Midbrain (tissue), 1 donor: ENCODE measurements at regions not wholly inside any gene's neighbourhood (a gene's known extent, or its start where the extent isn't known, plus 50 kb on each side); places are given as distances from the start of the nearest gene placed in this dataset.
"Not testable (repeated sequence)": the region's sequence is repeated elsewhere in the genome, so short reads cannot be mapped to it uniquely, and the experiment has no call there.

Experiments used
- DNase-seq: peaks from one replicate; lab custom pipeline; 2025; lab: John Stamatoyannopoulos, UW

DNA sequence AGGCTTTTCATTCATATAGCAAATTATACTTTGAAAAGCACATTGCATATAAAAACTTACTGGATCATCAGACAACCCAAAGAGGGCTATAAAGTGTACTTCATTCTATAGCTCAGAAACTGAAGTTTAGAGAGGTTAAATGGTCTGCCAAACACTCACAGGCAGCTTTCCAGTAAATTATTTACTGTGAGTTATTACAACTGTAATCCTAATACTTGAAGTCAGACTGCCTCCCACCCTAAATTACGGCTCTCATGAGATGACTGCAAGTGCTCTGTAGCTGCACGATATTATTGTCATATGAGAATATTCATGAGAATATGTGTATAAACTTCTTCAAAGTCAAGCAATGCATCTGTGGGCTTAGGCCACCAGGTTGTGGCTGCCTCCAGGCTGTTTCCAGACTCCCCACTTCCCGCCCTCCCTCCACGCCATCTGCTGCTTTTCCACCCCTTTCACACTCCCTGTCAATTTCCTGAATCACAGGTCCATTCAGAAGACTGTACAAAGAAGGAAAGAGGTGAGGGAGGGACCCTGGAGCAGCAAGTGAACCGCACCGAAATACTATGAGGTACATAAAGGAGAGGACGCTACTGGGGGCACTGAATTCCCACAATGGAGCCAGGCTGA, 111.1 kb upstream of the SPOPL start:
- DNase-seq = no peak

DNA sequence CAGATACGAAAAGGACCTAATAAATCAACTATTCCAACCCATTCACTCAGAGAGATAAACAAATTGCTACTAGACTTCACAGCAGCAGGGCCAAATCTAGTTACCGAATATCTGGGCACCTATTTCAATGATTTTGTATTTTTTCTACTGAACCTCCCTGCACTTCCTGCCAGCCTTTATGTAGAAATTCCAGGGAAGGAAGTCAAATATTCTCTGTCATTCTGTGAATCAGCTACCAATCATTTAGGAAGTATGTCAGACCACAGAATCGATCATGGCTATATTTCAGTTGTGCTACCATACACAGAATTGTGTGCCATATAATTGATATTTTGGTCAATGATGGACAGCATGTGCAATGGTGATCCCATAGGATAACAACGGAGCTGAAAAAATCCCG, 109.6 kb upstream of the SPOPL start:
- no peak for DNase-seq

DNA sequence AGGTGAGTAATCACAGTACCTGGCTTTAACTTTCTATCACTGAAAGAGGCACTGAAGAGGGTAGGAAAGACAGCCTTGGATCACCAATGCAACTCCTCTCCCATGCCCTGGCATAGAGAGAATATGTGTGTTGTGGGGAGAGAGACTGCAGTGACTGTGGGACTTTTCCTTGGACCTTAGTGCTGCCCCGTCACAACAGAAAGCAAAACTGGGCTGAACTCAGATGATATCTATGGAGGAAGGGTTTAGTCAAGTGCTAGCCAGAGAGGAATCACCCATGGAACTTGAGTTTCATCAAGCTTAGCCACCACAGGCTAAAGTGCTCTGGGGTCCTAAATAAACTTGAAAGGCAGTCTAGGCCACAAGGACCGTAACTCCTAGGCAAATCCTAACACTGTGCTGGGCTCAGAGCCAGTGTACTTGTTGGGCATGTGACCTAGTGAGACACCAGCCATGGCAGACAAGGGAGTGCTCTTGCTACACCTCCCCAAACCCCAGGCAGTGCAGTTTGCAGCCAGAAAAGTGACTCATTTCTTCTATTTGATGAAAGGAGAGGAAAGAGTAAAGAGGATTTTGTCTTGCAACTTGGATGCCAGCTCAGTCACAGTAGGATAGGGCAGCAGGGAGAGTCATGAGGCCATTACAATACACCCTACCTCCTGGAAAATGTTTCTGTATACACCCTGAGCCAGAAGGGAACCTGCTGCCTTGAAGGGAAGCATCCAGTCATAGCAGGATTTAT, 105.8 kb upstream of the SPOPL start:
- DNase-seq = no peak

DNA sequence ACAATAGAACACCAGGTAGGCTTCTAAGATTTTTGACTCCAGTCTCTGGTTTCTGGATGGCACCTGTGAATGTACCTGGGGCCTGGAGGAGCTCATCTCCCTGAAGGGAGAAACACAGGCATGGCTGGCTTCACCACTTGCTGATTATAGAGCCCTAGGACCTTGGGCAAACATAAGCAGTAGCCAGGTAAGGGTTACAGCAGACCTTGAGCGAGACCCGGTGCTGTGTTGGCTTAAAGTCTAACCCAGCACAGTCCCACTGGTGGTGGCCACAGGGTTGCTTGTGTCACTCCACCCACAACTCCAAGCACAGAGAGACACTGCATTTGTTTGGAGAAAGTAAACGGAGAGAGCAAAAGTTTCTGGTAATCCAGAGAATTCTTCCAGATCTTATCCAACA, 104.7 kb upstream of the SPOPL start:
- no peak for DNase-seq

DNA sequence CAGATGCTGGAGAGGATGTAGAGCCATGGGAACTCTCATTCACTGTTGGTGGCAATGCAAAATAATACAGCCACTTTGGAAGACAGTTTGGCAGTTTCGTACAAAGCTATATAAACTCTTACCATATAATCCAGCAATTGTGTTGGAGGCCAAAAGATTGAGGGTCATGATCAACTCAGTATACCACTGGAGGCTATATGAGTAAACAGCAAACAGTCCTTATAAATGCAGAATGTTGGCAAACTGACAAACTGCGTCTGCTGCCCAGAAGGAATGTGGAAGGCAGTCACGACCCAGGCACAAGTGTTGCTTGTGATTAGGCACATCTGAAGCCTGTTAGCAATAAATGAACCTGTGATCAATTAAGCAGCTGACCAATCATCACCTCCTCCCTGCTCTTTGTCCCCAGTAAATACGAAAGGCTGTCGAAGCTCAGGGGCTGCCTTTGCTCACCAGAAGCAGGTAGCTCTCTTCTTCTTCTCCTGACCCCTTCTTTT, 98.1 kb upstream of the SPOPL start:
- no peak for DNase-seq

DNA sequence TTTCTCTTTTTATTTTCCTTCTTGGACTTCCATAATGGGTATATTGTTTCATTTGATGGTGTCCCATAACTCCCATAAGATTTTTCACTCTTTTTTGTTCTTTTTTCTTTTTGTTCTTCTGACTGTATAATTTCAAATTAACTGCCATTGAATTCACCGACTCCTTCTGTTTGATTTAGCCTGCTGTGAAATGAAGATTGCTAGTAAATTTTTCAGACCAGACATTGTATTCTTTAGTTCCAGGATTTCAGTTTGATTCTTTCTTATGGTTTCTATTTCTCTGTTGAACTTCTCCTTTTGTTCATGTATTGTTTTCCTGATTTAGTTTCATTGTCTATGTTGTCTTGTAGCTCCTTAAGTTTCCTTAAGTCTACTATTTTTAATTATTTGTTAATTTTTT, 87.6 kb upstream of the SPOPL start:
- DNase-seq = no peak

DNA sequence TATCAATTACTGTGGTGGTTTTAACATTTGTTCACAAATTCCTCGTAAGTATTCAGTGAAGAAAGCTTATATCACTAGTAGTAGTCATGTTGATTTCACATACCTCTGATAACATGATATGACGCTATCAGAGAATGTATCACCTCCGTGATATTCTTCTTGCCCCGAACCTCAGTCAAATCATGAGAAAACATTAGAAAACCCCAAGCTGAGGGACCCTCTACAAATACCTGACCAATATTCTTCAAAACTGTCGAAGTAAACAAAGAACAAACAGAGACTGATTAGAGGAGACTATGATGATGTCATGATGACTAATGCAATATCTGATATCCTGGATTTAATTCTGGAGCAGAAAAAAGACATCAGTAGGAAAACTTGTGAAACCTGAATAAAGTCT, 85.6 kb upstream of the SPOPL start:
- no peak for DNase-seq

DNA sequence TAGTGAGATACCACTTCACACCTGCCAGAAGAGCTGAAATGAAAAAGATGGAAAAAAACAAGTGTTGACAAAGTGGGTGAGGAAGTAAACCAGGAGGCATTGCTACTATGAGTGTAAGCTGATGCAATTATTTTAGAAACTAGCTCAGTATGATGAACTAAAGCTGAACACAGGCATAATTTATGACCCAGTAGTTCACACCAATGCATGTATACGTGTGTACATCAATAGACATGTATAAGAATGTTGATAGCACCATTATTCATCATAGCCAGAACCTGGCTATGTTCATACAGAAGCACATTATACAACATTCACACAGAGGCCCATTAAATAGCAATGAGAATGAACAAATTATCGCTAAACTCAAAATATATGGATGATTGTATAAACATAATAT, 83.1 kb upstream of the SPOPL start:
- no peak for DNase-seq

DNA sequence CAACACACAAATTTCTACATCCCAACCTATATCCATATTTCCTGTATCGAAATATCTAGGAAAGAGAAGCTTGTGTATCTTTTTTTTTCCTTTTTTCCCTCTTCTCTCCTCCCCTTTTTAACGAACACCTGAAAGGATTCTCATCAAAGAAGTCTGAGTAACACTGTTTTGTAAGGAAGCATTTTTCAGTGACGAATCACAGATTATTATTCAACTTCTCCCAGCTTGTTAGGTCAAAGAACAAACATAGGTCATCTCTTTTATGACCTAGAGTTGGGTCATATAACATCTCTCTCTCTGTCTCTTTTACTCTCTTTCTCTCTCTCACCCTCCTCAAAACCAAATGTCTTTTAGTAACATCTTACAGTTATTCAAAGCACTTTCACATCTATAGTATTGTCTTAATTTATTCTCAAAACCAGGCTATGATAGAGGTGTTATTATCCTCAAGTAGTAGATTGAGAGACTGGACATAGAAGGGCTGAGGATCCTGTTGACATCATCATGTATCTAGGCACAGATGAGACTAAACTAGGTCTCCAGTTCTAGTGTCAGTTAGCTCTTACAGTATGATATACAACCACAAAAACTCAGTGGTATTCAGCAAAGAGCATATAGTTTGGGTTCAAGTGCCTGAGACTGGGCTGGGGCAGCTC, 80.1 kb upstream of the SPOPL start:
- DNase-seq = no peak

DNA sequence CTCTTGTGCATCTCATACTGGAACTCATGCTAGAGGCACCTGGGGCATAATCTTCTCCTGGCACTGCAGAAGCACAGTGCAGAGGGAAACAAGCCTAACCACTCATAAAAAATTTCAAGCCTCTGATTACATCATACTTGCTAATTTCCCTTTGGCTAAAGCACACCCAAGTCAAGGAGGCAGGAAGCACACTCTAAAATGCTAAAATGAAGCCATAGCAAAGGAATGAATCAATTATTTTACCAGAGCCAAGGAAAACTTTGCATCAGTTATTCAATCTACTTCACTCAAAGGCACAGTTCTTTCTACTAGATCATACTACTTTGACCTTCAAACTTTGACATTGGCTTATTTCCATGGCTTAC, 79.6 kb upstream of the SPOPL start:
- DNase-seq = no peak

DNA sequence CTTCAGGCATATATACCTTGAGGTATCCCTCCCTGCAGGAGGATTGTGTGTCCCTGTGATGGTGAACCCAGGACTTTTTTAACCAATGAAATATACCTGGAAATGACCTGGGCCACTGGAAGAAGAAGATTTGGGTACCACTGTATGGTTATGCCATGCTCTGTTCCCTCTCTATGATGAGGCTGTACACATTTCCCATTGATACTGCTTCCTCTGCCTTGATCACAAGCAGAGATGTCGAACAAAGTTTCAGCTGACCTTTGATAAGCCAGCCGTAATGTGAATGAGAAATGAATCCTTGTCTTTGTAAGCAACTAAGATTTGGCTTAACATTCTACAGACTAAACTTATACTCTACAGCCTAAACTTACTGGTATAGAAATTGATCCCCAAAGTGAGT, 78.4 kb upstream of the SPOPL start:
- DNase-seq = no peak

DNA sequence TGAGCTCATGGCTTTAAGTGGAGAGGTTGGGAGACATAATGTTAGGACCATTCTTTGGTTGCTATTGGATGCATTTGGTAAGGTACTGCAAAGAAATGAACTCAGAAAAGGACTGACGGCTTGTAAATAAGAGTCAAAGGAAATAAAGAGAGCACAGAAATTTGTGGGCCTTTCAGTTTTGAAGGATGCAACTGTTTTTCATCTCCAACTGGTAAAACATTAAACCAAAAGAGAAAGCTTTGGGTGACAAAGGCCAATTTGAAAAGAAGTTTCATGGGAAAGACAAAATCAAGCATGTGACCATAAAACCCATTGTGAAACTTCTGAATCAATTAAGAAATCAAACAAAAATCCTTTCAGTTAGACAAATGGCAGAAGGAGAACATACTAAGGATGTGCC, 77.8 kb upstream of the SPOPL start:
- DNase-seq = no peak

DNA sequence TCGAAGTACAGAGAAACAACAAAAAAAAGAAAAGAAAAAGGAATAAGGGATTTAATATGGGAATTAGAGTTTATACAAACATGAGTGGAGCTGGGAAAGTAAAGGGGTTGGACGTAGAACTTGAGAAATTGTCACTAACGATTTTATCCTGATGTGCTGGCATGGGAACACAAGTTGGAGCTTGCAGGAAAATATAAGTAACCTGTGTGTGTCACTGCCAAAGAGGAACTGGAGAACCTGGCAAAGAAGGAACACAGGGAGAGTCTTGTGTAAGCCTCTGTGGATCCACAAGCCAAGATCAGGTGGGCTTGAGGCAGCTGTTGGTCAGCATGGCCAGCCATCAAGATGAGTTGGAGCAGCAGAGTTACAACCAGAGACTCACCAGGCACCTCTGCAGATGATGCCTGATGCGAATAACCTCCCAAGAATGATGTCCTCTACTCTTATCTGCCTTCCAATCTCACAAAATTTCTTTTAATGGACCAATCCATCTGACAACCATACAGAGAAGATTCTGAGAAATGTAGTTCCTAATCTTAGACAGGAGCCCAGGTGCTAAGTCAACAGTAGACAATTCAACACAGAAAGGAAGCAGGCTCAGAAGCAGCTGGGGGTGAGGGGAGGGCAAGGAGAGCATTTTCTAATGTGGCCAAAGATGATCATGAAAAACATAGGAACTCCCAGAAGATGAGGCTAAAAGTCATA, 77.0 kb upstream of the SPOPL start:
- DNase-seq = no peak

DNA sequence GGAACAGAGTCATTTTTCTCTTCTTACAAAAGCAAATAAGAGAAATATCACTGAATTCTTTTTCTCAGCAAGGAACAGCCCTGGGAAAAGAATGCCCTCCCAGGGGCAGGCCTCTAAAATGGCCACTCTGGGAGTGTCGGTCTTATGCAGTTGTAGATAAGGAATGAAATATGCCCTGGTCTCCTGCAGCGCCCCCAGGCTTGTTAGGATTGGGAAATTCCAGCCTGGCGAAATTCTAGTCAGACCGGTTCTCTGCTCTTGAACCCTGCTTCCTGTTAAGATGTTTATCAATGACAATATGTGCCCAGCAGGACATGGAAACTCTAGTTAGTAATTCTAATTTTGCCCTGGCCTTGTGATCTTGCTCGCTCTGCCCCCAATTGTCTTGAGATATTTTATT, 75.5 kb upstream of the SPOPL start:
- not testable (repeated sequence) for DNase-seq

DNA sequence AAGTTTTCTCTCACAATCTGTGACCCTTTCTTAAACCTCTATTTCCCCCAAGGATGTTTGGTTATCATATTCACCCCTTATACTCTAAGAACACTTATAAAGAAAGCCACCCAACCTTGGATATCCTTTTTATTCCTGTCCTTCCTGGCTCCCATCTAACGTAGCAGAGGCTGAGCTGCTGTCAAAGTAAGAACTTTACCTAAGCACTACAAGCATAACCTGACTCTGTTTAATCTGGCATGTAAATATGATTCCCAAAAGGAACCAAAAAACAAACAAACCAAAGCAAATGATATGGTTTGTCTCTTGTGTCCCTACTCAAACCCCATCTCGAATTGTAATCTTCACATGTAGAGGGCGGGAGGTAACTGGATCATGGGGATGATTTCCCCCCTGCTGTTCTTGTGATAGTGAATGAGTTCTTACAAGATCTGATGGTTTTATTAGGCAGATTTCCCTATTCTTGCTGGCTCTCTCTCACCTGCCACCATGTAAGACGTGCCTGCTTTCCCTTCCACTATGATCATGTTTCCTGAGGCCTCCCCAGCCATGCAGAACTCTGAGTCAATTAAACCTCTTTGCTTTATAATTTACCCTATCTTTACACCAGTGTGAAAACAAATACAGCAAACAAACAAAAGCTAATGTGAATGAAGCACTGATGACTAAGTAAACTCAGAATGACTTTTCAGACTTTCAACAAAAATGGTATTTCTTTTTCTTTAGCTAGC, 72.7 kb upstream of the SPOPL start:
- no peak for DNase-seq

DNA sequence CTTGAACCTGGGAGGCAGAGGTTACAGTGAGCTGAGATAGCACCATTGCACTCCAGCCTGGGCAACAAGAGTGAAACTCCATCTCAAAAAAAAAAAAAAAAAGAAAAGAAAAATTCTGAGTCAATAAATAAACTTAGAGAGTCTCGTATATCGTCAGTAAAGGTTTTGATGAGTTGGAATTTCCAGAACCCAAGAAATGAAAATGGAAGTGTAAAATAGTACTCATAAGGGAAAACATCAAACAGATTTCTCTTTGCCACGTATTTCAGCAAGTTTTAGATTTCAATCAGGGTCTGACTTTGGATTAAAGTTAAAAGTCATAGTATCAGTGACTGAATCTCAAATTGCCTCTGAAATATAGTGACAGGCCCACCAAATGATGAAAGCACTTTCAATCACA, 71.4 kb upstream of the SPOPL start:
- no peak for DNase-seq

DNA sequence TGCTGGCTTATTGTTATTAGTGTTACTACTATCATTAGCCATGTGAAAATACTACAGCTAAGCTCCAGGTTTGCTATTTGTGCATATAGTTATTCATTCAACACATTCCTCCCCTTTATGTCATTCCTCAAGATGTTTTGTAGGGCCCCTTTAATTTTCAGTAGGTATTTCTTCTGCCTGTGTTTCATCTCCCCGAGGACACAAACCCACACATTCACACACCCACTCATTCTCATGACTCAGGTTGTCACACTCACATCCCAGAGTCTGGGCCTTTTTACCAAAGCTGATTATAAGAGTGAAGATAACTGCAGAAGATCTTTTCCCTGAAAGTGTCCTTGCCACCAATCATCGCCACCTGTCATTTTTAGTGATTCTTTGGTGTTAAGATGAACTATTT, 68.6 kb upstream of the SPOPL start:
- DNase-seq = no peak

DNA sequence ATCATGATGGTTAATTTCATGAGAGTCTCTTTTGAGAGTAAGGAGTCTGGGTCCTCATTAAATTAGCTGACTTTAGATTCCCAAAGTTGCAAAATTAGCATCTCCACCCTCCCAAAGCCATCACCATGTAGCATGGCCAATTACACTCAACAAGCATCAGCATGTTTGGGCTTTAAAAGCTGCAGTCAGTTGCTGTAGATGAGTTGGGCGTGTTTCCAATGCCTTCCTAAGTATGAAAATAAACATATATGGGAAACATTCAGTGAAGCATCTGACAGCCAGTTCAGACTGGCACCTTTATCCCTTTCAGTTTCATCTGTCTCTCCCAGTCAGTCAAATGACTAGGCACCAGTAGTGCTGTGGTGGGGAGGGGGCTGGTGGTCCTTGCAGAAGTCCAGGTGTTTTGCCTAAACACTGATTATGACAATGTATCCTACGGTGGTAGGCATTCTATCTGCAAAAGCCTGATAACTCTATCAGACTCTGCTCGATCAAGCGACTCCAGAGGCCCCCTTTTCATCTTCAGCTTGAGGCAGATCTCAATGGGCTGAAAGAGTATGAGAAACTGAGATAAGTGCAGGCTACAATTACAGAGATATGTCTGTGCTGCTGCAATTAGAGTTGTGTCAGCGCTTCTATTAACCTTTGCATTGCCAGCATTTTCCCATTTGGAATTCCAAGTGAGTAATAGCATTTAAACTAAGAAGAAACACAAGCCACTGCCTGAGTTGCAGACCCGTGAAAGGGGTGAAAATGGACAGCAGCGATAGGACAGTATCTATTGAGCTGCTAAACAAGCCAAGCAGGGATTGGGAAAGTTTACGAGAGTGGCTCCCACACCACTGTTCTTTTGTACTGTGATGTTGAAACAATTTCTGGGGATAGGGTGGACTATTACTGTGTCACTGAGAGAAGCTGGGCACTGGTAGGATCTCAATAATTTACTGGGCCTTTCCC, 67.3 kb upstream of the SPOPL start:
- no peak for DNase-seq

DNA sequence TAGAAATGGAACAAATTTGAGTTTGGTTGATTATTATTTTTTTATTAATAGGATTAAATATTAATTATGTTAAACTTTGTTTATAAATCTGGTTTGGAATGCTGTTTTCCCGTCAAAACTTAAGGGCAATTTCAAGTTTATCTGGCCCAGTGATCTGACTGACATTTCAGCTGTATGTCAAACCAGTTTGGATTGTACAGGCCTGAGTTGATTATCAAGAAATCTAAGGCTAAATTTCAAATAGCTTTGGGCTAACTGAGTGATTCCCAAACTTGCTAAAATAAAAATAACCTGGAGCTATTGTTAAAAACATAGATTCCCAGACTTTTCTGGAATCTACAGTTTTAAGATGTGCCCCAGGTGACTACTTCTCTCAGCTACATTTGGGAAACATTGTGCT, 65.9 kb upstream of the SPOPL start:
- no peak for DNase-seq

DNA sequence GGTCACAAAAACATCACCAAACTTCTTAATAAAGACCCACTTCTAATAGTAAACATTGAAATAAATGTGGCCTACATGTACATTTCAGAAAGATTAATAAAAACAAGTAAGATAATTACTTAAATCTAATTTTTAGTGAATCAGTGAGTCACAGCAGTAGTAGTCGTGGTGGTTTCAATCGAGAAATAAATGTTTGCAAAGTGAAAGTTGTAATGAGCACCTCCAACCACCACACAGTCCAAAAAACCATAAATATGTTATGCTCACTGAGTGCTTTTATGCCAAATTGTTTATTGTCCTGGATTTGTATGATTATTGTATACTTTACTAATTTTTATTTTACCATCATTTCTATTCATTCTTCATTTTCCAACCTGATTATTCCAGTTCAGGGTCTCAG, 61.8 kb upstream of the SPOPL start:
- no peak for DNase-seq

DNA sequence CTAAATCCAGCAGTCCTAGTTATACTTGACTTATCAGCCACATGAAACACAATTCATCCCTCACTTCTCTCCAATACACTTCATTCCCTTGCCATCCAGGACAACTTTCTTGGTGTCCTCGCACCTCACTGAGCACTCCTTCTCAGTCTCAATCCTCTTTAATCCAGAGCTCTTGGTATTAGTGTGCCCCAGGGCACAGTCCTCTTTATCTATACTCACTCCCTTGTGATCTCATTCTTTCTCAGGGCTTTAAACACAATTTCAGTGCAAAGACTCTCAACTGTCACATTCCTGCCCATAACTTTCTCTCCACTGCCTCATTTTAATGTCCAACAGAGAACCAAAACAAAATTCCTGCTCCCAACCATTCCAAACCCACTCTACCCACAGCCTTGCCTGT, 60.8 kb upstream of the SPOPL start:
- no peak for DNase-seq
